ENCODE measurements at regions not wholly inside any gene's neighbourhood (a gene's known extent, or its start where the extent isn't known, plus 50 kb on each side); places are given as distances from the start of the nearest gene placed in this dataset.

DNA sequence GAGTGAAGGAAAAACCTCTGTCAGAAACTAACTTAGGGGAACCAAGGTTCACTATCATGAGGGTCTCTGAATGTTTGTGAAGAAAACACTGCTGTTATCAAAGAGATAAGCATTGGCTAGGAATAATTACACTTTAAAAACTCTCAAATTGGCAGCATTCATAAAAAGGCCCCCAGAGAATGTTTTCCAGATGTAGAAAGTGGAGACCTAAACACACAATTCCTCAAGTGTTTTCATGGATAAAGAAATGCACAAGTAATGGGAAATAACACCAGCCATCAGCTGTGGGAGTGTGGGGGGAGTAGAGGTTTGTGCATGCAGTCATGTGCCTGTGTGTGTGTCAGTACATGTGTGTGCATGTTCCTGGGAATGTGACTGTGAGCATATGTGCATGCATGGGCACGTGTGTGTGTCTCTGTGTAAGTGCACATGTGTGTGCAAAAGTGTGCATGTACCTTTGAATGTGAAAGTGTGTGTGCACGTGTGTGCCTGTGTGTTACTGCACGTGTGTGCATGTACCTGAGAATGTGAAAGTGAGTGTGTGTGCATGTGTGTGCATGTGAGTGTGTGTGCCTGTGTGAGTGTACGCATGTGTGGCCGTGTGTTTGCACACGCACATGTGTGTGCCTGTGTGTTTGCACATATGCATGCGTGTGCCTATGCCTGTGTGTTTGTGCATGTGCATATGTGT lies 854.3 kb upstream of the SALL3 start:
- no peak for DNase-seq (ENCODE audit: low spot score)
- intact Hi-C loops (cut with micrococcal nuclease; ENCODE audit: unreplicated experiment) = no loop called here
- no peaks in the 10 kb centered on the region for H3K79me2 ChIP-seq (ENCODE audit: insufficient read depth, low read depth, low read length)
- TF ChIP-seq, protein P1, sequence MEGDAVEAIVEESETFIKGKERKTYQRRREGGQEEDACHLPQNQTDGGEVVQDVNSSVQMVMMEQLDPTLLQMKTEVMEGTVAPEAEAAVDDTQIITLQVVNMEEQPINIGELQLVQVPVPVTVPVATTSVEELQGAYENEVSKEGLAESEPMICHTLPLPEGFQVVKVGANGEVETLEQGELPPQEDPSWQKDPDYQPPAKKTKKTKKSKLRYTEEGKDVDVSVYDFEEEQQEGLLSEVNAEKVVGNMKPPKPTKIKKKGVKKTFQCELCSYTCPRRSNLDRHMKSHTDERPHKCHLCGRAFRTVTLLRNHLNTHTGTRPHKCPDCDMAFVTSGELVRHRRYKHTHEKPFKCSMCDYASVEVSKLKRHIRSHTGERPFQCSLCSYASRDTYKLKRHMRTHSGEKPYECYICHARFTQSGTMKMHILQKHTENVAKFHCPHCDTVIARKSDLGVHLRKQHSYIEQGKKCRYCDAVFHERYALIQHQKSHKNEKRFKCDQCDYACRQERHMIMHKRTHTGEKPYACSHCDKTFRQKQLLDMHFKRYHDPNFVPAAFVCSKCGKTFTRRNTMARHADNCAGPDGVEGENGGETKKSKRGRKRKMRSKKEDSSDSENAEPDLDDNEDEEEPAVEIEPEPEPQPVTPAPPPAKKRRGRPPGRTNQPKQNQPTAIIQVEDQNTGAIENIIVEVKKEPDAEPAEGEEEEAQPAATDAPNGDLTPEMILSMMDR (conservative IDR thresholded peaks at IDR 0.05; ENCODE audit: low read length) = no peak
- no peak for TF ChIP-seq EZH2phosphoT487 (IDR thresholded peaks at IDR 0.05; ENCODE audit: borderline replicate concordance, low read depth, low read length)
- POLR2A ChIA-PET = no interaction called here
- H3K9me2 ChIP-seq (ENCODE audit: insufficient read depth, low read length) = no peaks in the 10 kb centered on the region
- H3K27ac ChIP-seq (ENCODE audit: low read depth, low read length, poor library complexity, severe bottlenecking) = no peak overlapping the region
- no peaks in the 10 kb centered on the region for H3K36me3 ChIP-seq (ENCODE audit: insufficient read depth, low read length)
- H3K9me3 ChIP-seq (ENCODE audit: low read length) = no peaks in the 10 kb centered on the region
- H3K4me1 ChIP-seq (ENCODE audit: insufficient read depth, low read length, poor library complexity, severe bottlenecking) = no peaks in the 10 kb centered on the region
- H2AFZ ChIP-seq (ENCODE audit: low read length) = no peak overlapping the region
- H3K4me2 ChIP-seq (ENCODE audit: low read length) = no peak overlapping the region
- H3K4me3 ChIP-seq (ENCODE audit: low read depth, low read length, poor library complexity, severe bottlenecking) = no peak overlapping the region
- H4K20me1 ChIP-seq (ENCODE audit: insufficient read depth, low read length) = no peaks in the 10 kb centered on the region
- no TSS peak for BruUV-seq (replicated peaks)
- CTCF ChIA-PET (ENCODE audit: unreplicated experiment) = no interaction called here

DNA sequence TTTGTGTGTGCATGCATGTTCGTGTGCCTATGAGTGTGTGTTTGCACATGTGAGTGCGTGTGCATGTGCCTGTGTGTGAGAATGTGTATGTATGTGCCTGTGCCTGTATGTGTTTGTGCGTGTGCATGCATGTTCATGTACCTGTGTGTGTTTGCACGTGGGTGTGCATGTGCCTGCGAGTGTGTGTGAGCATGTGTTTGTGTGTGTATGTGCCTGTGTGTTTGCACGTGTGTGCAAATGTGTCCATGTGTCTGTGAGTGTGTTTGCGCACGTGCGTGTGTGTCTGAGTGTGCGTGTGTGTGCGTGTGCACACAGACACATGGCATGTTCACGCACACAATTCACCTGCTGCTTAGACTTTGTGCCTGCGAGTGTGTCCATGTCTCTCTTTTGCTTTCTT lies 853.5 kb upstream of the SALL3 start:
- CTCF ChIA-PET (ENCODE audit: unreplicated experiment) = no interaction called here
- intact Hi-C loops (cut with micrococcal nuclease; ENCODE audit: unreplicated experiment) = no loop called here
- Histone ChIP-seq H3K4me3 (ENCODE audit: low read depth, low read length, poor library complexity, severe bottlenecking) (no peak overlapping the region), H3K36me3 (ENCODE audit: insufficient read depth, low read length) (no peaks in the 10 kb centered on the region), H3K4me2 (ENCODE audit: low read length) (no peak overlapping the region), H4K20me1 (ENCODE audit: insufficient read depth, low read length) (no peaks in the 10 kb centered on the region), H3K4me1 (ENCODE audit: insufficient read depth, low read length, poor library complexity, severe bottlenecking) (no peaks in the 10 kb centered on the region), H2AFZ (ENCODE audit: low read length) (no peak overlapping the region), H3K79me2 (ENCODE audit: insufficient read depth, low read depth, low read length) (no peaks in the 10 kb centered on the region), H3K9me2 (ENCODE audit: insufficient read depth, low read length) (no peaks in the 10 kb centered on the region), H3K27ac (ENCODE audit: low read depth, low read length, poor library complexity, severe bottlenecking) (no peak overlapping the region), H3K9me3 (ENCODE audit: low read length) (no peaks in the 10 kb centered on the region)
- DNase-seq (ENCODE audit: low spot score) = no peak
- POLR2A ChIA-PET = no interaction called here
- no TSS peak for BruUV-seq (replicated peaks)
- TF ChIP-seq, protein P1 (conservative IDR thresholded peaks at IDR 0.05; ENCODE audit: low read length) = no peak
- TF ChIP-seq EZH2phosphoT487 (IDR thresholded peaks at IDR 0.05; ENCODE audit: borderline replicate concordance, low read depth, low read length) = no peak

DNA sequence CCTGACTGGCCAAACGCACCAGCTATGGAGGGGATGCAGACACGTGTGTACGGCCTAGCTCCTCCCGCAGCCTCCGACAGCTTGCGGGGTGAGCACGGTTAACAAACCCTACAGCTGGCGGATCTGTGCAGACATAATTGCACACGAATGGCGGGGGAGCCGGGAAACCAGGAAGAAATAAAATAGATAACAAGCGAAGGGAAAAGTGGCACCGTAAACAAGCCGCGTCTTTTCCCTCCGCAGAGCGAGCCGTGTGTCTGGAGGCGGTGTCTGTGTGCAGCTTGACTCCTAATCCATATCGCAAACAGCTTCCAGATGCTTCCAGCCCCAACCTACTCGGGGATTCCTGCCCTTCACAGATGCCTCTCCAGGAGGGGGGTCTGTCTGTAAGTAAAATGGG lies 853.1 kb upstream of the SALL3 start:
- H4K20me1 ChIP-seq (ENCODE audit: insufficient read depth, low read length) = no peaks in the 10 kb centered on the region
- H3K4me2 ChIP-seq (ENCODE audit: low read length) = no peak overlapping the region
- H3K27ac ChIP-seq (ENCODE audit: low read depth, low read length, poor library complexity, severe bottlenecking) = no peak overlapping the region
- intact Hi-C loops (cut with micrococcal nuclease; ENCODE audit: unreplicated experiment) = no loop called here
- no TSS peak for BruUV-seq (replicated peaks)
- H3K9me3 ChIP-seq (ENCODE audit: low read length) = no peaks in the 10 kb centered on the region
- POLR2A ChIA-PET = no interaction called here
- CTCF ChIA-PET (ENCODE audit: unreplicated experiment) = no interaction called here
- H3K4me3 ChIP-seq (ENCODE audit: low read depth, low read length, poor library complexity, severe bottlenecking) = no peak overlapping the region
- no peaks in the 10 kb centered on the region for H3K79me2 ChIP-seq (ENCODE audit: insufficient read depth, low read depth, low read length)
- H3K9me2 ChIP-seq (ENCODE audit: insufficient read depth, low read length) = no peaks in the 10 kb centered on the region
- H3K36me3 ChIP-seq (ENCODE audit: insufficient read depth, low read length) = no peaks in the 10 kb centered on the region
- no peak for DNase-seq (ENCODE audit: low spot score)
- H3K4me1 ChIP-seq (ENCODE audit: insufficient read depth, low read length, poor library complexity, severe bottlenecking) = no peaks in the 10 kb centered on the region
- TF ChIP-seq EZH2phosphoT487 (IDR thresholded peaks at IDR 0.05; ENCODE audit: borderline replicate concordance, low read depth, low read length) = no peak
- TF ChIP-seq, protein P1 (conservative IDR thresholded peaks at IDR 0.05; ENCODE audit: low read length) = no peak
- H2AFZ ChIP-seq (ENCODE audit: low read length) = no peak overlapping the region
